ENCODE measurements at regions not wholly inside any gene's neighbourhood (a gene's known extent, or its start where the extent isn't known, plus 50 kb on each side); places are given as distances from the start of the nearest gene placed in this dataset.

DNA sequence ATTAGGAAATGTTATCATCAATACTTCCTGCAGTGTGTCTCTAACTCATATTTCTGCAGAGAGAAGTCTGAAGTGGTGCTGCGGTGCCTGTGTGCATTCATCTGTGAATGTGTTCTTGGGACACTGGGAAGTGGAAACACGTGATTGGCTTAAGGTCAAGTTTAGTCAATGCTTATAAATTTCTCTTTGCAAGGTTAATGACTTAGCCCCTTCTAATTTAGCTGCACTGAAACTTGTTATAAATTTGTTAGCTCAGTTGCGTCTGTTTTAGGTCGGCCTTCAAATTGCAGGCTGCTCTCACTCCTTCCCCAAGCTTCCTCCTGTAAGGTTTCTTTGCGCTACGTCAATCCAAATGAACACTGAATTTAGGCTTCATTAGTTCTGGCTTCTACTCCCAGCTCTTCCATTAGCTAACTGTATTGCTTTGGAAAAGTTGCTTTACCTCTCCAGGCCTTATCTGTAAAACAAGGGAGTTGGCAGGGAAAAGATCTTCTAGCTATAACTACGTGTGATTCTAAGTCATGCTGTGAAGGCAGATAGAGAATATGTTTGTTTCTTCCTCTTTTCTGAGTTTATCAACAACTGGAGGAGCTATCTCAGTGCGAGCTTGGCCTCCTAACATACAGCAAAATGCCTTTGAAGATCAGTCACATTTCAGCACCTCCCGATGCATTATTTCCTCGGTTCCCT lies 341.8 kb downstream of the NFIB start:
- DNase-seq (ENCODE audit: low spot score), result no peak
- Histone ChIP-seq H3K4me3 (no peak overlapping the region), H3K27ac (no peak overlapping the region)
- TF ChIP-seq, protein P1, sequence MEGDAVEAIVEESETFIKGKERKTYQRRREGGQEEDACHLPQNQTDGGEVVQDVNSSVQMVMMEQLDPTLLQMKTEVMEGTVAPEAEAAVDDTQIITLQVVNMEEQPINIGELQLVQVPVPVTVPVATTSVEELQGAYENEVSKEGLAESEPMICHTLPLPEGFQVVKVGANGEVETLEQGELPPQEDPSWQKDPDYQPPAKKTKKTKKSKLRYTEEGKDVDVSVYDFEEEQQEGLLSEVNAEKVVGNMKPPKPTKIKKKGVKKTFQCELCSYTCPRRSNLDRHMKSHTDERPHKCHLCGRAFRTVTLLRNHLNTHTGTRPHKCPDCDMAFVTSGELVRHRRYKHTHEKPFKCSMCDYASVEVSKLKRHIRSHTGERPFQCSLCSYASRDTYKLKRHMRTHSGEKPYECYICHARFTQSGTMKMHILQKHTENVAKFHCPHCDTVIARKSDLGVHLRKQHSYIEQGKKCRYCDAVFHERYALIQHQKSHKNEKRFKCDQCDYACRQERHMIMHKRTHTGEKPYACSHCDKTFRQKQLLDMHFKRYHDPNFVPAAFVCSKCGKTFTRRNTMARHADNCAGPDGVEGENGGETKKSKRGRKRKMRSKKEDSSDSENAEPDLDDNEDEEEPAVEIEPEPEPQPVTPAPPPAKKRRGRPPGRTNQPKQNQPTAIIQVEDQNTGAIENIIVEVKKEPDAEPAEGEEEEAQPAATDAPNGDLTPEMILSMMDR (IDR thresholded peaks at IDR 0.05), result no peak

DNA sequence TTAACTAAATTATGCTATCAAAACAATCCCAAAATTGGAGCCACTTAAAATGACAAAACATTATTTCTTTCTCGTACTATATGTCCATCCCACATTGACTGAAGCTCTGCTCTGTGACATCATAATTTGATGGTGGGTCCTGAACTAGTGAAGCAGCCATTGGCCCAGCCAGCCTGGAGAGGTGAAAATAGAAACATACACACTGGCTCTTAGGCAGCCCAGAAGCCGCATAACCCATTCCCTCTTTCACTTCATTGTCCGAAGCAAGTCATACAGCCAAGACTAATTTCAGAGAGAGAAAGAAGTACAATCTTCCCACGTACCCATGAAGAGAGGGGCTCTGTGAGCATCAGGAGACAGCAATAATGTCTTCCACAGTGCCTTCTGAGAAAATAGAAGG lies 342.5 kb downstream of the NFIB start:
- no peak overlapping the region for H3K27ac ChIP-seq

DNA sequence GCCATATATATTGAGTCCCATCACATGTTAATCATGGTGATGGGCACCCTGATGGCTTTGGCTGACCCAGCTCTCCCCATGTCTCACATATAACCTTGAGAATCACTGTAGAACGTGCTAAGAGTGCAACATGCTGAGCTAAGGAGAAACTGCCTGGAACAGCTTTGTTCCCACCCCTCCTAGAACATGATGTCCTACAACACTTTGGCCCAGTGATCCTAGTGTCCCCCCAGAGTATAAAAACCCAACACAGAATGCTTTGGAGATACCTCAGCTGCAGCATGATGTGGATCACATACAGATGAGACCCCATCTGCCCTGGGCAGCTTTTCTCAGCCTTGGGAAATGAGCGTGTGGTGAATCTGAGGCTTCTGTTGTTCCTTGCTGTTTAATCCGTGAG lies 343.5 kb downstream of the NFIB start:
- Histone ChIP-seq H3K27ac (no peak overlapping the region), H3K4me3 (no peak overlapping the region)
- TF ChIP-seq, protein P1 (IDR thresholded peaks at IDR 0.05), result no peak
- DNase-seq (ENCODE audit: low spot score), result no peak

More for the DNA sequence above, 342.5 kb downstream of the NFIB start:
- TF ChIP-seq, protein P1 (IDR thresholded peaks at IDR 0.05), result no peak
- H3K4me3 ChIP-seq, result no peak overlapping the region
- DNase-seq (ENCODE audit: low spot score), result no peak

DNA sequence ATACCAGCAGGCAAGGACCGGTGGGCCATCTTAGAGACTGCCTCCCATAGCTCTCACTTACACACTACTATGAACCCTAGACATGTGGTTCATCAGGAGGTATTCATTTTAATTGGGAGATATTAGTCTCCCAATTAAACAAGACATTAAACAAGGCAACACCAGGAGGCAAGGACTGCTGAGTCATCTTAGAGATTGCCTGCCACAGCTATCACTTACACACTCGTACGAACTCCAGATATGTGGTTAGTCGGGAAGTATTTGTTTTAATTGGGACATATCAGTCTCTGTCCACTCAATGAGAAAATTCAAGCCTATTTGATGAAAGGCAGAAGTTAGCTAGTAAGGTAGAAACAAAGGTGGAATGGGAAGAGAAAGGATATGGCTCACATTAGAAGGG lies 343.9 kb downstream of the NFIB start:
- DNase-seq (ENCODE audit: low spot score), result no peak
- Histone ChIP-seq H3K4me3 (no peak overlapping the region), H3K27ac (no peak overlapping the region)
- TF ChIP-seq, protein P1 (IDR thresholded peaks at IDR 0.05), result no peak

DNA sequence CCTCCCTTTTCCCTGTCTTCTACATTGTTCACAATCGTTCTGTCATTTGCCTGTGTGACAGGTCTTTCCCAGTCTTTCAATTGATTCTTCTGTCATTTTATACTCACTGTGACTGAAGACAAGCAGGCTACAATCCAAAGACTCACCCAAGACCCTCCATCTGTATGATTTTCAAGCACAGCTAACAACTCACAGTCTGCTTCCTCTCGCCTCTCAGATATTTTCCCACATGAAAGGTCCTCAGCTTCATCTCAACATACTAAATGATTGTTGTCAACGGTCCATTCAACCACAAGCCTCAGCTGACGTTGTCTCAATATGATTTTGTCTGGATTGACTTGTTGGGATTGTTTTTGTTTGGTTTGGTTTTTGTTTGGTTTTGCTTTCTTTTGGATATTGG lies 346.5 kb downstream of the NFIB start:
- Histone ChIP-seq H3K27ac (no peak overlapping the region), H3K4me3 (no peak overlapping the region)
- TF ChIP-seq, protein P1 (IDR thresholded peaks at IDR 0.05), result no peak
- DNase-seq (ENCODE audit: low spot score), result no peak

DNA sequence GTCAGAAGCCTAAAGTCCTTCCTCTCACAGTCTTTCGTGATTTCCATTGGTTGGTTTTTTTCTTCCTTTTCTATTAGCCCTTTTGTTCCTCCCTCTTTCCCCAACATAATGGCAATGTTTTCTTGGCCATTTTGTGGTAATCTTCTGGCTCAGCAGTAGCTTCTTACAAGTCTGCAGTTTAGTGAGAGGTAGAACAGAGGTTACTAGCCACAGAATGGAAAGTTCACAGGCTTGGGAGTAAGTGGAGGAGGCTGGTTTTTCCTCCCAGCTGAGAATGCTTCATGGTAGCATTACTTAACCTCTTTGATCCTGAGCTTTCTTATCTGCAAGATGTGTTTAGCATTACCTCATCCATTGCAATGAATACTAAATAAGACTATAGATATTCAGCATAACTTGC lies 346.9 kb downstream of the NFIB start:
- H3K4me3 ChIP-seq, result no peak overlapping the region
- no peak for DNase-seq (ENCODE audit: low spot score)
- no peak overlapping the region for H3K27ac ChIP-seq
- TF ChIP-seq, protein P1 (IDR thresholded peaks at IDR 0.05), result no peak

DNA sequence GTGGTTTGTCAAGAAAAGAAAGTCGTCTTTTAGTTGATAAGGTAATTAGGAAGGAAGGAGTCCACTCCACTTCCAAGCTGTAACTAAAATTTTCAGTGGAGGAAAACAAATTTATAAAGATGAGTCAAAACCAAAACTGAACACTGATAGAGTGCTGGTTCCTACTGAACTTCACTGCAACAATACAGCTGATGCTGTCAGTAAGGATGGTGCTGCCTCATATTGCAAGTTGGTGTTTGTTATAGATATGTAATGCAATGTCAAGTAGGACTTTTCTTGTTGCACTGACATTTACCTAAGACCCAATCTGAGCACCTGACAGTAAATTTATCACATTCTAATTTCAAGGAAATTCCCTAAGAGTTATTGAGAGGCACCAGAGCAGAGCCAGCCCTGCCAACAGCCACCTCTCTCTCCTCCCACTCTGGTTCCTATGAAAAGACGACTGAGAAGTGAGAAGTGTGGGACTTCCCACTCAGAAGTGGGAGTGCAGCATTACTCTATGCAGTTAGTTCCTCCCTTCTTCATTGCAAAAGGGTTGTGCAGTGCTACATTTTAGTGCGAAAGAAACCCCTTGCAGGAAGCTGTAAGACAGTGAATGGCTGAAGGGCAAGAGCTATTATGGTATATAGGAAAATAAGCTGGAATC lies 350.8 kb downstream of the NFIB start:
- TF ChIP-seq, protein P1 (IDR thresholded peaks at IDR 0.05), result no peak
- Histone ChIP-seq H3K27ac (no peak overlapping the region), H3K4me3 (no peak overlapping the region)
- DNase-seq (ENCODE audit: low spot score), result no peak
